H1 (cell line): ENCODE measurements at regions not wholly inside any gene's neighbourhood (a gene's known extent, or its start where the extent isn't known, plus 50 kb on each side); places are given as distances from the start of the nearest gene placed in this dataset.

Source experiments
- CTCF ChIA-PET: fragments of 300-600 bp; sonication (Branson Sonifier 250); formaldehyde crosslinking; loops from one replicate; lab custom pipeline; 2021; ENCODE audit not compliant: partially characterized antibody; lab: Charles Lee
- POLR2A ChIA-PET: fragments of 300-600 bp; sonication (Branson Sonifier 250); formaldehyde crosslinking; loops from one replicate; lab custom pipeline; 2021; ENCODE audit warnings: inconsistent platforms; ENCODE audit not compliant: partially characterized antibody; lab: Charles Lee
- DNase-seq, 2 experiments: peaks; one replicate each; pipeline versions ENCODE4 v3.0.0 to v3.0.0-alpha.2; 2010 to 2022; ENCODE audit warnings: low spot score in 2 of 2, low read depth in 1 of 2, mixed read lengths in 1 of 2
- FAIRE-seq: peaks from 2 replicates; lab custom pipeline; 2011; peaks lifted over from hg19 to GRCh38; lab: Jason Lieb, UNC
- H2AFZ ChIP-seq: 2 replicates; pipeline ENCODE4 v1.8.1; 2012; ENCODE audit warnings: low read length, inconsistent platforms
- H2AK5ac ChIP-seq: 2 replicates; pipeline ENCODE4 v1.6.1; 2013; ENCODE audit warnings: low read depth, low read length
- H2BK120ac ChIP-seq: replicated peaks from 2 replicates; pipeline ENCODE3; 2013; ENCODE audit warnings: low read depth, low read length, inconsistent platforms
- H2BK12ac ChIP-seq: 2 replicates; pipeline ENCODE4 v1.6.1; 2013; ENCODE audit warnings: low read depth, low read length
- H2BK15ac ChIP-seq: 2 replicates; pipeline ENCODE4 v1.6.1; 2013; ENCODE audit warnings: low read length
- H2BK20ac ChIP-seq: 2 replicates; pipeline ENCODE4 v1.6.1; 2013; ENCODE audit warnings: low read length
- H2BK5ac ChIP-seq: 2 replicates; pipeline ENCODE4 v1.6.1; 2013; ENCODE audit warnings: low read depth, low read length
- H3K14ac ChIP-seq: 2 replicates; pipeline ENCODE4 v1.6.1; 2013; ENCODE audit warnings: inconsistent platforms; ENCODE audit not compliant: insufficient read length
- H3K18ac ChIP-seq: 2 replicates; pipeline ENCODE4 v1.6.1; 2013; ENCODE audit warnings: low read length; ENCODE audit errors: extremely low read depth
- H3K23ac ChIP-seq: 2 replicates; pipeline ENCODE4 v1.6.1; 2013; ENCODE audit warnings: inconsistent platforms; ENCODE audit not compliant: insufficient read length
- H3K23me2 ChIP-seq: 2 replicates; pipeline ENCODE4 v1.6.1; 2013; ENCODE audit warnings: low read depth, low read length
- H3K27ac ChIP-seq: 2 replicates; pipeline ENCODE4 v1.6.1; 2011; ENCODE audit warnings: low read depth, low read length, inconsistent platforms
- H3K27me3 ChIP-seq, 4 experiments: replicated peaks in 1 of 4; 1 replicate in 1 of 4; 2 replicates in 3 of 4; pipeline versions ENCODE4 v1.6.1 to v1.8.1; 2011 to 2013; ENCODE audit warnings: low read length in 3 of 4, mild to moderate bottlenecking in 3 of 4, inconsistent platforms in 2 of 4, mixed read lengths in 2 of 4, moderate library complexity in 1 of 4; ENCODE audit not compliant: control insufficient read depth in 3 of 4, insufficient read depth in 3 of 4; ENCODE audit errors: extremely low read depth in 1 of 4
- H3K36me3 ChIP-seq, 4 experiments: 2 replicates each; pipeline versions ENCODE4 v1.6.1 to v1.8.1; 2011 to 2013; ENCODE audit warnings: mild to moderate bottlenecking in 4 of 4, low read length in 3 of 4, moderate library complexity in 2 of 4, control low read depth in 1 of 4, inconsistent platforms in 1 of 4; ENCODE audit not compliant: insufficient read depth in 4 of 4, control insufficient read depth in 2 of 4
- H3K4ac ChIP-seq: replicated peaks from 2 replicates; pipeline ENCODE3; 2013; ENCODE audit warnings: low read length, low read depth, mixed read lengths, inconsistent platforms; ENCODE audit not compliant: insufficient read length
- H3K4me1 ChIP-seq, 4 experiments: replicated peaks in 1 of 4; 1 replicate in 1 of 4; 2 replicates in 3 of 4; pipeline versions ENCODE4 v1.6.1 to v1.8.1; 2011 to 2013; ENCODE audit warnings: low read length in 3 of 4, inconsistent platforms in 2 of 4, mixed read lengths in 1 of 4; ENCODE audit not compliant: insufficient read depth in 4 of 4, control insufficient read depth in 3 of 4
- H3K4me2 ChIP-seq, 2 experiments: 2 replicates each; pipeline versions ENCODE4 v1.6.1 to v1.8.1; 2011 to 2013; ENCODE audit warnings: low read depth in 2 of 2, low read length in 2 of 2, control low read depth in 1 of 2, inconsistent platforms in 1 of 2, mild to moderate bottlenecking in 1 of 2; ENCODE audit not compliant: insufficient read depth in 1 of 2
- H3K4me3 ChIP-seq, 4 experiments: fragments of 200-600, 300-600 bp in 1 of 4; sonication (generic), shearing (Covaris generic), sonication (Bioruptor Twin) in 1 of 4; 2 replicates each; pipeline versions ENCODE4 v1.5.1 to v1.8.1; 2011 to 2016; ENCODE audit warnings: low read length in 4 of 4, low read depth in 3 of 4, control low read depth in 2 of 4, inconsistent platforms in 2 of 4, mild to moderate bottlenecking in 2 of 4, mixed read lengths in 1 of 4, moderate library complexity in 1 of 4; ENCODE audit not compliant: insufficient read depth in 2 of 4; ENCODE audit errors: extremely low read depth in 1 of 4
- H3K56ac ChIP-seq: replicated peaks from 2 replicates; pipeline ENCODE3; 2013; ENCODE audit warnings: low read depth, mild to moderate bottlenecking, mixed read lengths, low read length, inconsistent platforms; ENCODE audit not compliant: insufficient read length
- H3K79me1 ChIP-seq: 2 replicates; pipeline ENCODE4 v1.6.1; 2013; ENCODE audit warnings: low read depth, low read length, control low read depth
- H3K79me2 ChIP-seq, 2 experiments: 2 replicates each; pipeline versions ENCODE4 v1.6.1 to v1.8.1; 2012 to 2013; ENCODE audit warnings: low read length in 2 of 2, mild to moderate bottlenecking in 2 of 2, inconsistent platforms in 1 of 2; ENCODE audit not compliant: insufficient read depth in 2 of 2, control insufficient read depth in 1 of 2
- H3K9ac ChIP-seq, 4 experiments: replicated peaks in 1 of 4; 1 replicate in 1 of 4; 2 replicates in 3 of 4; pipeline versions ENCODE4 v1.6.1 to v1.8.1; 2011 to 2013; ENCODE audit warnings: low read depth in 3 of 4, low read length in 3 of 4, control low read depth in 2 of 4, mild to moderate bottlenecking in 2 of 4, moderate library complexity in 2 of 4, inconsistent platforms in 1 of 4; ENCODE audit errors: extremely low read depth in 1 of 4
- H3K9me3 ChIP-seq, 2 experiments: 2 replicates each; pipeline versions ENCODE4 v1.6.1 to v1.8.1; 2012 to 2013; ENCODE audit warnings: mild to moderate bottlenecking in 2 of 2, moderate library complexity in 2 of 2, control low read depth in 1 of 2, inconsistent platforms in 1 of 2, low read depth in 1 of 2, low read length in 1 of 2, mixed read lengths in 1 of 2; ENCODE audit not compliant: insufficient read depth in 2 of 2
- H4K20me1 ChIP-seq, 2 experiments: replicated peaks in 1 of 2; 2 replicates each; pipeline versions ENCODE3 to v1.8.1; 2011 to 2013; ENCODE audit warnings: inconsistent platforms in 2 of 2, low read length in 2 of 2, mild to moderate bottlenecking in 1 of 2; ENCODE audit not compliant: insufficient read depth in 2 of 2, control insufficient read depth in 1 of 2
- H4K5ac ChIP-seq: 2 replicates; pipeline ENCODE4 v1.6.1; 2013; ENCODE audit warnings: low read length, low read depth, mixed read lengths, inconsistent platforms; ENCODE audit not compliant: insufficient read length
- H4K8ac ChIP-seq: 2 replicates; pipeline ENCODE4 v1.8.0; 2013; ENCODE audit warnings: mild to moderate bottlenecking, moderate library complexity, low read length, inconsistent platforms; ENCODE audit not compliant: insufficient read depth; ENCODE audit errors: extremely low read depth
- H4K91ac ChIP-seq: replicated peaks from 2 replicates; pipeline ENCODE3; 2013; ENCODE audit warnings: low read length, mixed read lengths, inconsistent platforms; ENCODE audit not compliant: insufficient read length
- CHD1 ChIP-seq: IDR thresholded peaks from 2 replicates; pipeline ENCODE4 v1.6.1; 2012; ENCODE audit warnings: low read depth, low read length, improper control_type of control experiment
- ZNF274 ChIP-seq: IDR thresholded peaks from 2 replicates; pipeline ENCODE4 v1.7.0; 2012; ENCODE audit warnings: low read length, borderline replicate concordance; ENCODE audit errors: extremely low read depth

DNA sequence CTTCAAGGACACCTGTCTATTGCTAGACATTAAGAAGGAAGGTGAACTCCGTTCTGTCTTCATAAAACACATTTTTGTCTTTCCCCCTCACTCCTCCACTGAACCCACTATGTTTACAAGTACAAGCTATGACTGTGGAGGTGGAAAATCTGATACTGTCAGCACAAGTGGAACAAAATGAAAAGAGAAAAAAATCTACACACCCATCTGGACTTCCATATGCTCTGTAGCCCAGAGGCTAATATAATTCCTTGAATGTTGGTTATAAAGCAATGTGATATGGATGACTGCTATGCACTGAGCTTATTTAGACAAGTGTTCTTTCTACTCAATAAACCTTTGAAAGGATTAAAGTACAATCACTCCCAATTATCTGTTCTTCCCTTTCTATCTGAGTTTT lies 713.5 kb downstream of the DIAPH3 start (continued):
- no peak for TF ChIP-seq ZNF274

GRCh38 chr13:59451236-59451635 lies 712.5 kb downstream of the DIAPH3 start:
- CTCF ChIA-PET: interaction anchor here (0.6 to 2.1 kb wide), 6 partner anchors 17 to 223 kb away, joined by 3 to 10 read pairs (median 3); no protein-coding TSS in a partner anchor
- TF ChIP-seq CHD1 (no peak), ZNF274 (no peak)

More at GRCh38 chr13:59451236-59451635, 712.5 kb downstream of the DIAPH3 start:
- H3K9ac ChIP-seq: no peak overlapping the region
- H3K27ac ChIP-seq: no peak overlapping the region
- H3K79me2 ChIP-seq: no peaks in the 10 kb centered on the region
- H2BK20ac ChIP-seq: no peak overlapping the region
- H3K23me2 ChIP-seq: no peaks in the 10 kb centered on the region
- H2BK12ac ChIP-seq: no peak overlapping the region
- no peak overlapping the region for H3K23ac ChIP-seq
- no peak overlapping the region for H2BK5ac ChIP-seq
- no peaks in the 10 kb centered on the region; a peak in 1 of 7 replicates for H3K27me3 ChIP-seq
- DNase-seq (no peak), FAIRE-seq (no peak)
- no peaks in the 10 kb centered on the region for H3K9me3 ChIP-seq
- no peak overlapping the region for H2AFZ ChIP-seq
- no peak overlapping the region for H3K4me2 ChIP-seq
- H3K18ac ChIP-seq: no peak overlapping the region
- no peaks in the 10 kb centered on the region for H4K20me1 ChIP-seq
- no peaks in the 10 kb centered on the region for H3K36me3 ChIP-seq
- H2AK5ac ChIP-seq: no peak overlapping the region
- H3K14ac ChIP-seq: no peak overlapping the region
- peaks cover 4 to 25% (median 14%) of the 10 kb centered on the region in 4 experiments; a peak in 6 of 7 replicates for H3K4me1 ChIP-seq
- H2BK15ac ChIP-seq: no peak overlapping the region
- H3K79me1 ChIP-seq: no peaks in the 10 kb centered on the region
- POLR2A ChIA-PET: no interaction called here
- H3K4me3 ChIP-seq: no peak overlapping the region
- H2BK120ac ChIP-seq: no peak overlapping the region
- H3K4ac ChIP-seq: no peak overlapping the region
- no peak overlapping the region for H3K56ac ChIP-seq
- H4K8ac ChIP-seq: no peak overlapping the region
- no peak overlapping the region for H4K5ac ChIP-seq
- no peak overlapping the region for H4K91ac ChIP-seq
